Ascending aorta (tissue), 2 donors: ENCODE measurements at regions not wholly inside any gene's neighbourhood (a gene's known extent, or its start where the extent isn't known, plus 50 kb on each side); places are given as distances from the start of the nearest gene placed in this dataset.

ENCODE experiments used
- DNase-seq, 2 donors: peaks; one replicate each; pipeline ENCODE4 v3.0.0-alpha.2; 2019; ENCODE audit warnings: low spot score in 2 of 2
- H3K27ac ChIP-seq, 2 donors: fragments of 200-600 bp; sonication (generic); one replicate each; pipeline ENCODE4 v1.5.1; 2016 to 2017; ENCODE audit warnings: mild to moderate bottlenecking in 1 of 2
- H3K27me3 ChIP-seq: fragments of 200-600 bp; sonication (generic); one replicate; pipeline ENCODE4 v1.5.1; 2017
- H3K36me3 ChIP-seq, 2 donors: fragments of 200-600 bp; sonication (generic); one replicate each; pipeline ENCODE4 v1.5.1; 2016
- H3K4me1 ChIP-seq, 2 donors: fragments of 200-600 bp; sonication (generic); one replicate each; pipeline ENCODE4 v1.5.1; 2016 to 2017; ENCODE audit warnings: mild to moderate bottlenecking in 1 of 2
- H3K4me3 ChIP-seq, 2 donors: fragments of 200-600 bp; sonication (generic); one replicate each; pipeline ENCODE4 v1.5.1; 2016 to 2017; ENCODE audit warnings: mild to moderate bottlenecking in 1 of 2
- H3K9me3 ChIP-seq, 2 donors: fragments of 200-600 bp; sonication (generic); one replicate each; pipeline ENCODE4 v1.5.1; 2016
- intact Hi-C: fragments of 100-400 bp; cut with DNase I; formaldehyde crosslinking; loops from one replicate; pipeline ENCODE4 v1.15.1; 2023
- TF ChIP-seq, protein P1 (sequence below), 3 experiments: fragments of 200-600 bp in 2 of 3; fragments of 450-650 bp in 1 of 3; sonication (generic) in 2 of 3; IDR thresholded peaks; one replicate each; pipeline ENCODE4 v1.5.1; 2016 to 2019; ENCODE audit warnings: antibody characterized with exemption in 3 of 3, mild to moderate bottlenecking in 1 of 3, moderate library complexity in 1 of 3

DNA sequence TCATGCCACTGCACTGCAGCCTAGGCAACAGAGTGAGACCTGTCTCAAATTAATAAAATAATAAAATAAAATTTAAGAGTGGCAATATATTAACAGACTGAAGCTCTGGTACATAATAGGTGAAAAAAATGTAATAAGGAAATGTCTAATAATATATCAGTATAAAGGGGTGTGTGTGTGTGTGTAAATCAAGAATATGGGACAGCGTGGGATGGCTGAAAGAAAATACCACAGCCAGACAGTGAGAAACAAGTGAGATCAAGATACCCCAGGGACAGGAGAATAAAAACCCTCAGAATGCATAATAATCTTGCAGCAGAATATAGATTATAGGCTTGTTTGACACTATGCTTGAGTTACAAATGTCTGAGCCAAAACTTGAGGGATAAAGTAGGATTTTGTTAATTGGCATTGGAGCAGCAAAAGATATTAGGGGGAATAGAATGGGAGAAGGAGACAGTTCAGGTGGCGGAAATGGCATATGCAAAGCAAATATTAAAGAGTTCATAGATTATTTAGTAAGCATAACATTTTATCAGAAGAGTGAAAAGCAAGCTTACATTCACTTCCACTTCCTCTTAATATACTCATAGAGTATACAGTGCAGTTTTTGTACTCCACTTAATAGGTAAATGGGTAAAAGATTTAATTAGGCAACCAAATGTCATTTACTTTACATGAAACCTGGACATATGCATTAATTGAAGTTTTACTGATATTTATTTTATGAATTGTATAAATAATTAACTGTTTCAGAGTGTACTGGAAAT lies 398.5 kb upstream of the GJE1 start:
- intact Hi-C loops = no loop called here
- no peaks in the 10 kb centered on the region for H3K36me3 ChIP-seq
- H3K4me3 ChIP-seq = no peak overlapping the region
- TF ChIP-seq, protein P1, sequence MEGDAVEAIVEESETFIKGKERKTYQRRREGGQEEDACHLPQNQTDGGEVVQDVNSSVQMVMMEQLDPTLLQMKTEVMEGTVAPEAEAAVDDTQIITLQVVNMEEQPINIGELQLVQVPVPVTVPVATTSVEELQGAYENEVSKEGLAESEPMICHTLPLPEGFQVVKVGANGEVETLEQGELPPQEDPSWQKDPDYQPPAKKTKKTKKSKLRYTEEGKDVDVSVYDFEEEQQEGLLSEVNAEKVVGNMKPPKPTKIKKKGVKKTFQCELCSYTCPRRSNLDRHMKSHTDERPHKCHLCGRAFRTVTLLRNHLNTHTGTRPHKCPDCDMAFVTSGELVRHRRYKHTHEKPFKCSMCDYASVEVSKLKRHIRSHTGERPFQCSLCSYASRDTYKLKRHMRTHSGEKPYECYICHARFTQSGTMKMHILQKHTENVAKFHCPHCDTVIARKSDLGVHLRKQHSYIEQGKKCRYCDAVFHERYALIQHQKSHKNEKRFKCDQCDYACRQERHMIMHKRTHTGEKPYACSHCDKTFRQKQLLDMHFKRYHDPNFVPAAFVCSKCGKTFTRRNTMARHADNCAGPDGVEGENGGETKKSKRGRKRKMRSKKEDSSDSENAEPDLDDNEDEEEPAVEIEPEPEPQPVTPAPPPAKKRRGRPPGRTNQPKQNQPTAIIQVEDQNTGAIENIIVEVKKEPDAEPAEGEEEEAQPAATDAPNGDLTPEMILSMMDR (IDR thresholded peaks at IDR 0.05) = no peak
- H3K4me1 ChIP-seq = no peaks in the 10 kb centered on the region
- no peaks in the 10 kb centered on the region for H3K9me3 ChIP-seq
- H3K27me3 ChIP-seq = no peaks in the 10 kb centered on the region
- H3K27ac ChIP-seq = no peak overlapping the region
- no peak for DNase-seq

DNA sequence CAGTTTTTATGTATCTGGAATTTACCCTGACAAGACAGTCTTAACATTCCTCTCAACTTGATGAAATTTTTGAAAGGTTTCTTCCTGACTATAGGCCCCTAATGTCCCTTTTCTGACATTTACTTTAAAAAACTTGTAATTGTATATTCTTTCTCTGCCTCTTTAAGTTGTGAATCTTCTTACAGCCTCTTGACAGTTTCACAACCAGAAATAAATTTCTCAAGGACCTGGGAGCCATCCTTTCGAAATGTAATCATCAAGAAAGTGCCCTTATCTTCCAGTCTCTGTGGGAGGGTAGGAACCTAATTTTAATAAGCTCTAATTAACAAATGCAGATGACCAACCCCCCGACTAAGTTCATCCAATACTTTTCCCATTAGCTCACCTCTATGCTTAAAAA lies 403.6 kb upstream of the GJE1 start:
- Histone ChIP-seq H3K36me3 (no peaks in the 10 kb centered on the region), H3K4me3 (no peak overlapping the region), H3K27ac (no peak overlapping the region), H3K4me1 (no peaks in the 10 kb centered on the region), H3K27me3 (no peaks in the 10 kb centered on the region), H3K9me3 (no peaks in the 10 kb centered on the region)
- TF ChIP-seq, protein P1 (IDR thresholded peaks at IDR 0.05) = no peak
- intact Hi-C loops = no loop called here
- DNase-seq = no peak

DNA sequence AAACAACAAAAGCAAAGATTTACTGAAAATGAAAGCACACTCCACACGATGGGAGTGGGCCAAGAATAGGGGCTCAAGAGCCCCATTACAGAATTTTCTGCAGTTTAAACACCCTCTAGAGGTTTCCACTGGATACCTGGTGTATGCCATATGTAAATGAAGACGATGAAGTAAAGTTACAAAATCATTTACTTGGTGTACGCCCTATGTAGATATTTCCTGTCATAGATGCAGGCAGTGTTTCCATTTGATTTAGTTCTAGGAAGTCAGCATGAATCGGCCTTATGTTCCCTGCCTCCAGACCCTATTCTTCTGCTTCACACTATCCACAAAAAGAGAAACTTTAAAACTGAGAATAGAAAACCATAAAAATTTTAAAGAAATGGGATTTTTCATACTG lies 404.4 kb upstream of the GJE1 start:
- Histone ChIP-seq H3K27me3 (no peaks in the 10 kb centered on the region), H3K4me1 (no peaks in the 10 kb centered on the region), H3K9me3 (no peaks in the 10 kb centered on the region), H3K36me3 (no peaks in the 10 kb centered on the region), H3K4me3 (no peak overlapping the region), H3K27ac (no peak overlapping the region)
- DNase-seq = no peak
- intact Hi-C loops = no loop called here
- TF ChIP-seq, protein P1 (IDR thresholded peaks at IDR 0.05) = no peak

DNA sequence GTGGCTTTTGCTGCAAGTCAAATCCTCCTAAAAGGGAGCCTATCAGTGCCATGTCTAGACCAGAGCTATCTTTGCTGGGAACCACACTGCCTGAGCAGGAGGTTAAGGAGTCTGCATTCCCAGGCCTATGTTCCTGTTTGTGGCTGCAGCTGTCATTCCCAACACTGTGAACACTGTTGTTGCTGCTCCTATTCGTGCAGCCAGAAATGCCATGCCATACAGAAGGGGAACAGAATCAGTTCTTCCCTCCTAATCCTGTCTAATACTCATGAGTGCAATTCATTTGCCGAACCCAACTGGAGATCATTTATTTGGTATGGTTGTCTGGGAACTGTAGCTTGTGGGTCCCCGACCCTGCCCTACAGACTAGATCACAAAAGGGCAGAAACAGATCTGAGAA lies 406.5 kb upstream of the GJE1 start:
- Histone ChIP-seq H3K4me3 (no peak overlapping the region), H3K9me3 (no peaks in the 10 kb centered on the region), H3K27me3 (no peaks in the 10 kb centered on the region), H3K36me3 (no peaks in the 10 kb centered on the region), H3K4me1 (no peaks in the 10 kb centered on the region), H3K27ac (no peak overlapping the region)
- DNase-seq = no peak
- intact Hi-C loops = no loop called here
- TF ChIP-seq, protein P1 (IDR thresholded peaks at IDR 0.05) = no peak

DNA sequence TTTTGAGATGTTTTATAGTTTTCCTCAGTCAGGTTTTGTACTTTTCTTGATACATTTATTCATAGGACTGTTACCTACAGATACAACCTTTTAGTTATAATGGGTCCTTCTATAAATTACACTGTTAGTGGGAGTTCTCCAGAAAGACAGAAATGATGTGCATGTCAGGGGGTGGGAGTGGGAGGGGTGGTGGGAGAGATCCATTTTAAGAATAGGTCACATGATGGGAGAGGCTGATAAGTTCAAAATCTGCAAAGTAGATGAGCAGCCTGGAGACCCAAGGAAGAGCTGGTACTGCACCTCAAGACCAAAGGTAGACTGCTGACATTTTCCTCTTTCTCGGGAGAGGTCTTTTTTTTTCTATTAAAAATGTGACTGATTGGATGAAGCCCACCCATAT lies 408.0 kb upstream of the GJE1 start:
- no peak for DNase-seq
- H3K4me3 ChIP-seq = no peak overlapping the region
- intact Hi-C loops = no loop called here
- no peaks in the 10 kb centered on the region for H3K4me1 ChIP-seq
- TF ChIP-seq, protein P1 (IDR thresholded peaks at IDR 0.05) = no peak
- no peaks in the 10 kb centered on the region for H3K9me3 ChIP-seq
- H3K27ac ChIP-seq = no peak overlapping the region
- no peaks in the 10 kb centered on the region for H3K36me3 ChIP-seq
- H3K27me3 ChIP-seq = no peaks in the 10 kb centered on the region

DNA sequence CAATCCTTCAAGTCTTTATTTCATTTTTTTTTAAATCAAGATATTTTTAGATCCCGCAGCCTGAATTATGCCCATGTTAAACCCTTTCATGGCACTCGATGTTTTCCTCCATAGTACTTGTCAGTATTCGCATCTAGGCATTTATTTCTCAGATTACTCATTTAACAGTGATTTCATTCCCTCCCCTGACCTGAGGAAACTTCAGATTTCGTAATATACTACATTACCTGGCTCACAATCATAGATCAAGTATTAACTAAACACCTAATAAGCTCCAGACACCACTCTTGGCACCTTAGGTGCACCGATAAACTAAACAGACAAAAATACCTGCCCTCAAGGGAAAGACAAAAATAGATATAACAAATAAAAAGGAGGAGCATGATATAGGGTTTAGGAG lies 413.2 kb upstream of the GJE1 start:
- Histone ChIP-seq H3K4me1 (no peaks in the 10 kb centered on the region), H3K4me3 (no peak overlapping the region), H3K9me3 (no peaks in the 10 kb centered on the region), H3K27me3 (no peaks in the 10 kb centered on the region), H3K27ac (no peak overlapping the region), H3K36me3 (no peaks in the 10 kb centered on the region)
- no peak for DNase-seq
- TF ChIP-seq, protein P1 (IDR thresholded peaks at IDR 0.05) = no peak
- intact Hi-C loops = no loop called here
